Mammary epithelial cell (primary cell): ENCODE measurements at regions not wholly inside any gene's neighbourhood (a gene's known extent, or its start where the extent isn't known, plus 50 kb on each side); places are given as distances from the start of the nearest gene placed in this dataset.
"Not testable (repeated sequence)": the region's sequence is repeated elsewhere in the genome, so short reads cannot be mapped to it uniquely, and the experiment has no call there.

Source experiments
- EZH2 ChIP-seq: IDR thresholded peaks from 2 replicates; pipeline ENCODE4 v1.6.1; 2012; ENCODE audit warnings: low read length, inconsistent platforms, borderline replicate concordance
- TF ChIP-seq, protein P1 (sequence below), 2 donors: IDR thresholded peaks in 1 of 2; conservative IDR thresholded peaks in 1 of 2; 2 replicates each; pipeline ENCODE4 v1.5.1; 2011 to 2012; ENCODE audit warnings: inconsistent platforms in 2 of 2, low read length in 2 of 2, mild to moderate bottlenecking in 2 of 2, control low read depth in 1 of 2, low read depth in 1 of 2; ENCODE audit not compliant: insufficient read depth in 1 of 2; ENCODE audit errors: extremely low read depth in 1 of 2

DNA sequence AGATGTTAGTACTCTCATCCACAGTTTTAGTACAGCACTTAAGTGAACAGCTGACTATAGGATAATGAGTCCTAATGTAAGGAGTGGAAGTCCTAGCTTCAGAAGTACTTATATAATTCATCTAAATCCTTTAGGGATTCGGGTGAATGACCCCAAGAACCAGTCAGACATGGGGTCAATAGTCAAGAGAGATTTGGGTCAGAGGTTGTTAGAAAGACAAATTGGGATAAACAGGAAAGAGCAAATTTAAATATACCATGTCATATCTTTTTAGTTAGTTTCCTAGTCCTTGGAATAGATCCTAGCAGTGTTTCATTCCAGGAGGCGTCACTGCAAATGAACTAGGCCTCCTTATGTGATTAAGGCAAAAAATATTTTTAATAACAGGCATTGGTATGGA, 370.8 kb upstream of the NPAP1 start:
- TF ChIP-seq, protein P1, sequence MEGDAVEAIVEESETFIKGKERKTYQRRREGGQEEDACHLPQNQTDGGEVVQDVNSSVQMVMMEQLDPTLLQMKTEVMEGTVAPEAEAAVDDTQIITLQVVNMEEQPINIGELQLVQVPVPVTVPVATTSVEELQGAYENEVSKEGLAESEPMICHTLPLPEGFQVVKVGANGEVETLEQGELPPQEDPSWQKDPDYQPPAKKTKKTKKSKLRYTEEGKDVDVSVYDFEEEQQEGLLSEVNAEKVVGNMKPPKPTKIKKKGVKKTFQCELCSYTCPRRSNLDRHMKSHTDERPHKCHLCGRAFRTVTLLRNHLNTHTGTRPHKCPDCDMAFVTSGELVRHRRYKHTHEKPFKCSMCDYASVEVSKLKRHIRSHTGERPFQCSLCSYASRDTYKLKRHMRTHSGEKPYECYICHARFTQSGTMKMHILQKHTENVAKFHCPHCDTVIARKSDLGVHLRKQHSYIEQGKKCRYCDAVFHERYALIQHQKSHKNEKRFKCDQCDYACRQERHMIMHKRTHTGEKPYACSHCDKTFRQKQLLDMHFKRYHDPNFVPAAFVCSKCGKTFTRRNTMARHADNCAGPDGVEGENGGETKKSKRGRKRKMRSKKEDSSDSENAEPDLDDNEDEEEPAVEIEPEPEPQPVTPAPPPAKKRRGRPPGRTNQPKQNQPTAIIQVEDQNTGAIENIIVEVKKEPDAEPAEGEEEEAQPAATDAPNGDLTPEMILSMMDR (conservative IDR thresholded peaks at IDR 0.05 in 1 of 2, IDR thresholded peaks at IDR 0.05 in 1 of 2; ENCODE audit: extremely low read depth in 1 of 2, insufficient read depth in 1 of 2, low read depth in 1 of 2, low read length in 2 of 2), result not testable (repeated sequence)
- not testable (repeated sequence) for TF ChIP-seq EZH2
